ENCODE measurements at regions not wholly inside any gene's neighbourhood (a gene's known extent, or its start where the extent isn't known, plus 50 kb on each side); places are given as distances from the start of the nearest gene placed in this dataset.
"Not testable (repeated sequence)": the region's sequence is repeated elsewhere in the genome, so short reads cannot be mapped to it uniquely, and the experiment has no call there.

DNA sequence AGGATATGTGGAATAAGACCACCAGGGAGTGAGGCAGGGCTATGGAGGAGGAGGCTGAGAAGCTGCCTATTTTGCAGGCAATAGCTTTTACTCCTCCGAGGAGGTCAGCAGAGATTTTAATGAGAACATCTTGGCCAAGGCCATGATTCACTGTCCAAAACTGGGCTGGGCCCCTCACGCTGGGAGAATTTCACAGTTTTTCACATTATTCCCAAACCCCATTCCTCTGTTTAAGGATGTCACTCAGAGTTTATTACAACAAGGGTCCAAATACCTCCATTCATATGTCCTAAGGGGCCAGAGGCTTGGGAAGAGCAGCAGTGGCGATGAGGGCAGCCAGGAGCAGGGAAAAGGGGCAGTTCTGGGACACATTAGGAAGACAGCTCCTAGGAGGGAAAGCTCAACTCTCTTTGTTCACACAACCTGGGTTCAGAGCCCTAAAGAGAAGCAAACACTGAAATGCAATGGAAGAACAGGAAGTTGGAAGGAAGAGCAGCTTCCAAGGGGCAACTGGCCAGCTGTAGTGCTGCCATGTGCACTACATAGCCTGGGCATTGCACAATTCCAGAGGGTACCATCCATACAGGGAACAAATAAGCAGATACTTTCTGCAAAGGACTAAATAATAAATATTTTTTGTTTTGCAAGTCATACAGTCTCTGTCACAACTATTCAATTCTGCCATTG lies 283.2 kb downstream of the NUAK1 start:
- no peak for DNase-seq

GRCh38 chr12:105856048-105856405 lies 282.7 kb downstream of the NUAK1 start:
- DNase-seq, result no peak

DNA sequence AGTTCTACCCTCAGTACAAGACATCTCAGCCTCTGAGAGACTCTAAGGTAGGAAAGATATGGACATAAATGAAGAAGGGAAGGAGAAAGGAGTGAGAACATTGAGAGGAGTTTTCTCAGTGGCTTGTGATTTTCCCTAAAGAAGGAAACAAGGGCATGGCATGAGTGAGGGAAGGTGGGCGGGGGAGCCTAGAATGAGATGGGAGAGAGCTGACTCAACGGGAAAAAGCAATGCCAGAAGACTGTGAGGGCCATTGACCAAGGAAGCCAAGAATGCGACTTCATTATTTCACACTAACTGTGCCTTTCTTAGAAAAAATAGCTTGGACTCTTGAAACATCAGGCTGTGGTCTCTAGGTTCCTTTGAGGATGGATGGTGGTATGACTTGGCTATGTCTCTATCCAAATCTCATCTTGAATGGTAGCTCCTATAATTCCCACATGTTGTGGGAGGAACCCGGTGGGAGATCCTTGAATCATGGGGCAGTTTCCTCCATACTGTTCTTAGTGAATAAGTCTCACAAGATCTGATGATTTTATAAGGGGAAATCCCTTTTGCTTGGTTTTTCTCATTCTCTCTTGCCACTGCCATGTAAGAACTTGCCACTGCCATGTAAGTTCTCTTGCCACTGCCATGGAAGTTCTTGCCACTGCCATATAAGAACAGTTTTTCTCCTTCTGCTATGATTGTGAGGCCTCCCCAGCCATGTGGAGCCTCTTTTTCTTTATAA lies 279.6 kb downstream of the NUAK1 start:
- DNase-seq, result no peak

- DNase-seq, result no peak
Observed at GRCh38 chr12:105860561-105861207, 278.1 kb downstream of the NUAK1 start.

GRCh38 chr12:105861227-105861626 lies 277.5 kb downstream of the NUAK1 start:
- no peak for DNase-seq

DNA sequence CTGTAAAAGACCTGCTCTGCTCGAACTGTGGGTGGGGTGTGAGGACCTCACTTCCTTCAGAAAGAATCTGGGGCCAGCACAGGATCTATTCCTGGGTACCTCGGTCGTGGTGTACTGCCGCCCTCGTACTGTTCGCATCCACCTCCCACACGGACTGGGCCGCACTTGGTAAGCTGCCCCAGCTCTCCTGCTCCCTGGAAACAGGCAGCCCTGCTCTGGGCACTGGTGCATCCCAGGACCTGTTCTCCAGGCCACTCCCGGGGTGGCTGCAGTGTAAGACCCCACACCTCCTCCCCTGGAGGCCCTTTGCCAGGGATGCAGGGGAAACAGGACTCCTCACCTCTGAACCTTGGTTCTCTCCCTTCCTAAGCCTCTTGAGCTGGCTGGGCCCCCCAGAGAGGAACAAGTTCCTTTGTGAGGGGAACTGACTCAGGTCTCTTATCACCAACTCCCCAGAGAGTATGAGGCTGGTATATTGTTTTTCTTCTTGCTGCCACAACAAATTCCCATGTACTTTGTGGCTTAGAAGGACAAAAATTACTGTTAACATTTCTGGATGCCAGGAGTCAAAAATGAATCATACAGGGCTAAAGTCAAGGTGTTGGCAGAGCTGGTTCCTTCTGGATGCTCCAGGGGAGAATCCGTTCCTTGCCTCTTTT lies 276.5 kb downstream of the NUAK1 start:
- DNase-seq, result no peak

- DNase-seq, result no peak
Observed at GRCh38 chr12:105864316-105864715, 274.4 kb downstream of the NUAK1 start.

GRCh38 chr12:105864901-105865300 lies 273.9 kb downstream of the NUAK1 start:
- DNase-seq, result no peak

- DNase-seq, result no peak
Observed at GRCh38 chr12:105865886-105866285, 272.9 kb downstream of the NUAK1 start.

GRCh38 chr12:105874121-105874520 lies 264.6 kb downstream of the NUAK1 start:
- no peak for DNase-seq

DNA sequence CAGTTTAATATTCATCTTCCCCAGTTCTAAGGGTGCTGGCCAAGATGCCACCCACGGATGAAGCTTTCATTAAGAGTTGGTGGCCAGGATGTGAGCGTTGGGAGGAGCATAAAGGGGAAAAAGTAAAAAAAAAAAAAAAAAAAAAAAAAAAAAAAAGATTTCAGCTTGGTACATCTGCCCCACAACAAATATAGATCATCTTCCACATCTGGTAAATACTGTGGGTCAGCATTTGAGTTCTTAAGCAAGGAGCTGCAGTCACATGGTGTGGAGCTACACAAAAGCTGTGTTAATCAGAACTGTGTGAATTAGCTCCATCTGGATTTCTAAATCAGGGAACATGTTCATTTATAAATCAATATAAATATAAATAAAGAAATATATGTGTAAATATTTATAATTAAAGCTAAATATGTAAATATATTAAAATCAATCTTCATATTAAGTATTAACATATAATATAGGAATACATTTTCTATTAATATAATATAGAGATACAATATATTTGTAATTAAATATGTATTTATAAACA lies 262.3 kb downstream of the NUAK1 start:
- DNase-seq, result no peak

DNA sequence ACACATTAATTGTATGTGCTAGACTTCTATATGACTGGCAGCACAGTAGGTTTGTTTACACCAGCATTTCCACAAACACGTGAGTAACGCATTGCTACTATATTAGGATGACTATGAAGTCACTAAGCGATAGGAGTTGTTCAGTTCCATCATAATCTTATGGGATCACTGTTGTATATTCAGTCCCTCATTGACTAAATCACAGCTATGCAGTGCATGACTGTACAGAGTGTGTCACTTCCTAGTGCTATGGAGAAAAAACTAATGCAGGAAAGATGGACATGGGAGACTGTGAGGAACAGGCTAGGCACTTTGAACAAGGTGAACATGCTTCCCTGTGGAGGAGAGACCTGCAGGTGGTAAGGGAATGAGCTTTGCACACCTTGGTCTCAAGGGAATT lies 259.8 kb downstream of the NUAK1 start:
- DNase-seq, result no peak

- DNase-seq, result no peak
Observed at GRCh38 chr12:105880824-105881388, 257.8 kb downstream of the NUAK1 start.

- no peak for DNase-seq
Observed at GRCh38 chr12:105882404-105882803, 256.4 kb downstream of the NUAK1 start.

GRCh38 chr12:105887131-105887530 lies 251.6 kb downstream of the NUAK1 start:
- DNase-seq, result no peak

GRCh38 chr12:105888696-105889095 lies 250.1 kb downstream of the NUAK1 start:
- no peak for DNase-seq

- no peak for DNase-seq
Observed at GRCh38 chr12:105892362-105892910, 246.3 kb downstream of the NUAK1 start.

GRCh38 chr12:105895197-105895832 lies 243.4 kb downstream of the NUAK1 start:
- not testable (repeated sequence) for DNase-seq

GRCh38 chr12:105897311-105897725 lies 241.4 kb downstream of the NUAK1 start:
- no peak for DNase-seq

- not testable (repeated sequence) for DNase-seq
Observed at GRCh38 chr12:105898271-105898670, 240.5 kb downstream of the NUAK1 start.

DNA sequence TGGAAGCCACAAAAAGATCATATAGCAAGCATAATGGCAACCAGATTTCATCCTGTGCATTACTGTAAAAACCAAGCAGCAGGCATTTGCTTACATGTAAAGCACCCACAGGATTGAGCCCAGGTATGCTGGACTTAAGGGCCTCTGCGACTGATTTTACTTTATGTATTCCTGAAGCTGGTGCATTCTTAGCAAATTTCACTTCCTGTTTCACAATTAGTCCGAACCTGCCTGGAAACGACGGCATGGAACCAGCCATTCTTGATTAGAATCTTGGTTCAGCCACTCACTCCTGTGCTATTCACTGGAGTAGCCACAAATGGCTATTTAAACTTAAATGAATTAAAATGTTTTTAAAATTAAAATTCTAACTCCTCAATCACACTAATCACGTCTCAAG lies 239.2 kb downstream of the NUAK1 start:
- no peak for DNase-seq

DNA sequence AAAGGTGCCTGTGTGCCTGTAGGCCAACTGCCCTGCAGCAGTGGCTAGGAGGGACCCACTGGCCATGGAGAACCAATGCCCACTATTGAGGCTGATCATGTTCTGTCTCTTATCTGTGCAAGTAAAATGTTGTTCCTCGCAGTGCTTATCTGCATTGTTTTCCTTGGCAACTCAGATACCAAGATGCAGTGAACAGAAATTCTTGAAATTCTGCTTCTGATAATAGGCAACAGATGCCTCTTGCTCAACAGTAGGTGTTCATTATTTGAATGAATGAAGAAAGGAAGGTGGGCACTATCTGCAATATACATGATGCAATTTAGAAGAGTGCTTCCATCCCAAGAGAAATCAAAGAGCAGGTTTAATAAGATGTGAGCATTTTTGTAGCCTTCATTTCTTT lies 232.2 kb downstream of the NUAK1 start:
- DNase-seq, result no peak
